ENCODE measurements at regions not wholly inside any gene's neighbourhood (a gene's known extent, or its start where the extent isn't known, plus 50 kb on each side); places are given as distances from the start of the nearest gene placed in this dataset.
"Not testable (repeated sequence)": the region's sequence is repeated elsewhere in the genome, so short reads cannot be mapped to it uniquely, and the experiment has no call there.

- Histone ChIP-seq H3K4me1 (no peaks in the 10 kb centered on the region), H3K4me3 (no peak overlapping the region), H3K27me3 (no peaks in the 10 kb centered on the region), H3K36me3 (no peaks in the 10 kb centered on the region), H3K27ac (no peak overlapping the region), H3K9me3 (no peaks in the 10 kb centered on the region)
- intact Hi-C loops (cut with DNase I), result no loop called here
- DNase-seq (no peak), ATAC-seq (no peak)
- 55% methylated on average over 1 of the region's 1 CpG for WGBS (ENCODE audit: insufficient coverage, low coverage, low lambda C conversion rate, missing lambda C conversion rate)
- no peak for TF ChIP-seq POLR2A (IDR thresholded peaks at IDR 0.05)
- no peak for TF ChIP-seq CTCF (IDR thresholded peaks at IDR 0.05)
Measured at GRCh38 chr7:43044511-43044910, 67.9 kb upstream of the HECW1 start.

DNA sequence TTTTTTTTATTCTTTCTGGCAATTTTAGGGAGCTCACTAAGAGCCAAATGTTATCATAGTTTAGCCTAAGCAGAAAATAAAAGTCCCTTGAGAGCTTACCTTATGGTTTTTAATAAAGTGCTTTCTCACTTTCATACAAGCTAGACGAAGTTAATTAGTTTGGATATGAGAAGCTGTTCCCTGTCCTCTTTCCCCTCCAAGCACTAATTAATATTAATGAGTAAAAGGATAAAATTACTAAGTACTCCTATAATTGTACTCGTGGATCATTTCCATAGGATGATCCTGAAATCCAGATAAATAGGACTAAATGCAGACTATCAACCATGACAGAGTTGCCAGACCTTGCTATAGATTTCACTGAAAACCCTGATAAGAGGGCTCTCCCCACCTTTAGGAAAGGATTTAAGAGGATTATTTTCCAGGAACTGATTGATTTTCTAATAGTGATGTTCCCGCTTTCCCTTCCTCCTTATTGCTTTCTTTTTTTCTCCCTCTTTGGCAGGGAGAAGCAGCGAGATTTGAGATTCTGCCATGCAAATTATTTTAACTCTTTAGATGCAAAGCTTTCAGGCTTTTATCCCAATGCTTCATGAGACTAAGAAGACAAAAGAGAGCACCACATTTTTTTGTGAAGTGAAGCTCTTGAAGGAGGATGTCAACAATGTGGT is 58.3 kb upstream of the HECW1 start:
- intact Hi-C loops (cut with DNase I), result no loop called here
- H3K36me3 ChIP-seq, result no peaks in the 10 kb centered on the region
- no peak overlapping the region for H3K27ac ChIP-seq
- 28% methylated on average over 4 of the region's 4 CpGs for WGBS (ENCODE audit: insufficient coverage, low coverage, low lambda C conversion rate, missing lambda C conversion rate)
- H3K9me3 ChIP-seq, result no peaks in the 10 kb centered on the region
- TF ChIP-seq POLR2A (IDR thresholded peaks at IDR 0.05) (no peak), CTCF (IDR thresholded peaks at IDR 0.05) (no peak)
- no peaks in the 10 kb centered on the region for H3K4me1 ChIP-seq
- DNase-seq, result no peak
- ATAC-seq, result no peak
- H3K27me3 ChIP-seq, result no peaks in the 10 kb centered on the region
- no peak overlapping the region for H3K4me3 ChIP-seq

GRCh38 chr7:43057141-43057540 is 55.3 kb upstream of the HECW1 start:
- no peaks in the 10 kb centered on the region for H3K4me1 ChIP-seq
- intact Hi-C loops (cut with DNase I), result no loop called here
- no peak for TF ChIP-seq POLR2A (IDR thresholded peaks at IDR 0.05)
- TF ChIP-seq CTCF (IDR thresholded peaks at IDR 0.05), result no peak
- no peaks in the 10 kb centered on the region for H3K9me3 ChIP-seq
- 63% methylated on average over 3 of the region's 3 CpGs for WGBS (ENCODE audit: insufficient coverage, low coverage, low lambda C conversion rate, missing lambda C conversion rate)
- no peak for DNase-seq
- no peaks in the 10 kb centered on the region for H3K36me3 ChIP-seq
- H3K4me3 ChIP-seq, result no peak overlapping the region
- peak in 1 of 4 donors; percentile 40 for ATAC-seq
- H3K27ac ChIP-seq, result no peak overlapping the region
- no peaks in the 10 kb centered on the region for H3K27me3 ChIP-seq

- ATAC-seq, result no peak
- no peaks in the 10 kb centered on the region for H3K9me3 ChIP-seq
Measured at GRCh38 chr7:43058271-43059066, 54.0 kb upstream of the HECW1 start.

DNA sequence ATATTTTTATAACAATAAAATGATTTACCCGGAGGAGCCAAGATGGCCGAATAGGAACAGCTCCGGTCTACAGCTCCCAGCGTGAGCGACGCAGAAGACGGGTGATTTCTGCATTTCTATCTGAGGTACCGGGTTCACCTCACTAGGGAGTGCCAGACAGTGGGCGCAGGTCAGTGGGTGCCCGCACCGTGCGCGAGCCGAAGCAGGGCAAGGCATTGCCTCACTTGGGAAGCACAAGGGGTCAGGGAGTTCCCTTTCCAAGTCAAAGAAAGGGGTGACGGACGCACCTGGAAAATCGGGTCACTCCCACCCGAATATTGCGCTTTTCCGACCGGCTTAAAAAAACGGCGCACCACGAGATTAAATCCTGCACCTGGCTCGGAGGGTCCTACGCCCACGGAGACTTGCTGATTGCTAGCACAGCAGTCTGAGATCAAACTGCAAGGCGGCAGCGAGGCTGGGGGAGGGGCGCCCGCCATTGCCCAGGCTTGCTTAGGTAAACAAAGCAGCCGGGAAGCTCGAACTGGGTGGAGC is 53.3 kb upstream of the HECW1 start:
- WGBS (ENCODE audit: insufficient coverage, low coverage, low lambda C conversion rate, missing lambda C conversion rate), result 58% methylated on average over 6 of the region's 33 CpGs
- not testable (repeated sequence) for ATAC-seq

More at GRCh38 chr7:43058271-43059066, 54.0 kb upstream of the HECW1 start:
- DNase-seq, result no peak
- intact Hi-C loops (cut with DNase I), result no loop called here
- H3K36me3 ChIP-seq, result no peaks in the 10 kb centered on the region
- H3K4me1 ChIP-seq, result no peaks in the 10 kb centered on the region
- H3K4me3 ChIP-seq, result no peak overlapping the region
- TF ChIP-seq CTCF (IDR thresholded peaks at IDR 0.05), result no peak
- no peak for TF ChIP-seq POLR2A (IDR thresholded peaks at IDR 0.05)
- H3K27me3 ChIP-seq, result no peaks in the 10 kb centered on the region
- WGBS (ENCODE audit: insufficient coverage, low coverage, low lambda C conversion rate, missing lambda C conversion rate), result 46% methylated on average over 5 of the region's 5 CpGs
- no peak overlapping the region for H3K27ac ChIP-seq

More for the DNA sequence above, 53.3 kb upstream of the HECW1 start:
- intact Hi-C loops (cut with DNase I); H3K27ac ChIP-seq; H3K4me1 ChIP-seq; DNase-seq; H3K36me3 ChIP-seq; H3K4me3 ChIP-seq; H3K27me3 ChIP-seq; H3K9me3 ChIP-seq: not testable (repeated sequence)
